ENCODE measurements at regions not wholly inside any gene's neighbourhood (a gene's known extent, or its start where the extent isn't known, plus 50 kb on each side); places are given as distances from the start of the nearest gene placed in this dataset.
"Not testable (repeated sequence)": the region's sequence is repeated elsewhere in the genome, so short reads cannot be mapped to it uniquely, and the experiment has no call there.

- intact Hi-C loops (cut with DNase I): no loop called here
- TF ChIP-seq CTCF (IDR thresholded peaks at IDR 0.05): no peak
- TF ChIP-seq POLR2A (IDR thresholded peaks at IDR 0.05): no peak
- Histone ChIP-seq H3K9me3 (no peaks in the 10 kb centered on the region), H3K4me1 (peaks cover 0 to 37% (median under 1%) of the 10 kb centered on the region in 12 donors), H3K36me3 (no peaks in the 10 kb centered on the region), H3K27me3 (peaks cover 0 to 36% (median 2%) of the 10 kb centered on the region in 9 donors), H3K4me3 (no peak overlapping the region), H3K27ac (no peak overlapping the region)
- peak in 1 of 5 donors; percentile 21 for DNase-seq
- WGBS, 4 donors: 89 to 91% (median 90%) methylated on average over 31 to 36 of the region's 36 CpGs
- no peak for ATAC-seq
Measured at GRCh38 chr9:134547161-134548100, 94.2 kb upstream of the COL5A1 start.

GRCh38 chr9:134548185-134548584 is 93.4 kb upstream of the COL5A1 start:
- DNase-seq (peak in 2 of 5 donors; percentile 13 to 15), ATAC-seq (no peak)
- WGBS, 4 donors: 87 to 90% (median 88%) methylated on average over 8 of the region's 8 CpGs
- Histone ChIP-seq H3K4me1 (peaks cover 0 to 44% (median 6%) of the 10 kb centered on the region in 12 donors), H3K4me3 (no peak overlapping the region), H3K27ac (no peak overlapping the region), H3K36me3 (no peaks in the 10 kb centered on the region), H3K27me3 (peaks cover 0 to 44% (median 2%) of the 10 kb centered on the region in 9 donors), H3K9me3 (no peaks in the 10 kb centered on the region)
- intact Hi-C loops (cut with DNase I): no loop called here
- TF ChIP-seq CTCF (IDR thresholded peaks at IDR 0.05) (no peak), POLR2A (IDR thresholded peaks at IDR 0.05) (no peak)

GRCh38 chr9:134548618-134549017 is 93.0 kb upstream of the COL5A1 start:
- H3K27me3 ChIP-seq: peaks cover 0 to 44% (median 4%) of the 10 kb centered on the region in 9 donors
- intact Hi-C loops (cut with DNase I): no loop called here
- WGBS, 4 donors: 91 to 95% (median 94%) methylated on average over 16 to 17 of the region's 17 CpGs
- no peak overlapping the region for H3K27ac ChIP-seq
- no peak for TF ChIP-seq POLR2A (IDR thresholded peaks at IDR 0.05)
- ATAC-seq: no peak
- H3K36me3 ChIP-seq: no peaks in the 10 kb centered on the region
- no peak overlapping the region for H3K4me3 ChIP-seq
- peak in 1 of 5 donors; percentile 9 for DNase-seq
- no peaks in the 10 kb centered on the region for H3K9me3 ChIP-seq
- peaks cover 0 to 49% (median 9%) of the 10 kb centered on the region in 12 donors for H3K4me1 ChIP-seq

- Histone ChIP-seq H3K36me3 (no peaks in the 10 kb centered on the region), H3K4me3 (no peak overlapping the region), H3K27me3 (peaks cover 0 to 45% (median 4%) of the 10 kb centered on the region in 9 donors), H3K4me1 (peaks cover 0 to 54% (median 10%) of the 10 kb centered on the region in 12 donors), H3K27ac (no peak overlapping the region), H3K9me3 (no peaks in the 10 kb centered on the region)
- DNase-seq: peak in 1 of 5 donors; percentile 17
- TF ChIP-seq POLR2A (IDR thresholded peaks at IDR 0.05) (no peak), CTCF (IDR thresholded peaks at IDR 0.05) (no peak)
- intact Hi-C loops (cut with DNase I): no loop called here
- WGBS, 4 donors: 83 to 85% (median 84%) methylated on average over 13 of the region's 13 CpGs
- no peak for ATAC-seq
Measured at GRCh38 chr9:134549336-134549735, 92.3 kb upstream of the COL5A1 start.

GRCh38 chr9:134550081-134550480 is 91.5 kb upstream of the COL5A1 start:
- ATAC-seq; intact Hi-C loops (cut with DNase I); H3K36me3 ChIP-seq; H3K4me3 ChIP-seq; H3K27ac ChIP-seq; H3K9me3 ChIP-seq: not testable (repeated sequence)
- peak in 1 of 5 donors; percentile 3 for DNase-seq
- Histone ChIP-seq H3K27me3 (peaks cover 0 to 49% (median 4%) of the 10 kb centered on the region in 9 donors), H3K4me1 (peaks cover 0 to 57% (median 11%) of the 10 kb centered on the region in 12 donors)
- WGBS, 4 donors: 95 to 100% (median 99%) methylated on average over 4 to 7 of the region's 7 CpGs

Measured in heart left ventricle (tissue), 16 donors.